ENCODE measurements at regions not wholly inside any gene's neighbourhood (a gene's known extent, or its start where the extent isn't known, plus 50 kb on each side); places are given as distances from the start of the nearest gene placed in this dataset.
"Not testable (repeated sequence)": the region's sequence is repeated elsewhere in the genome, so short reads cannot be mapped to it uniquely, and the experiment has no call there.

DNA sequence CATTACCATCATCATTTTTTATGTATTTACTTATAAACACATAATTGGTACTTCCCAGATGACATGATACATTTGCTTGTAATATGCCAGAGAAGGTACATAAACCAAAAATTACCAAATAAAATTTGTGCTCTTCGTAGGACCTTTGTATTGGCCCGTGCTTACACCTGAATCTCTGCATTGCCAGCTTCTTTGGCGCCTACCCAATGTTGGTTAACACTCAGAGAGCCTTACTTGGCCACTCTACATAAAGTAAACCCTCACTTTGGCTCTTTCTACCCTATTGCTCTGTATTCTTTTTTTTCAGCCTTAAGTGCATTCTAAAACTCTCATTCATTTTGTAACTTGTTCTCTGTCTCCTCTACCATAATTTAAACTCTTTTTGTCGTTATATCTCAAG, 148.1 kb upstream of the ZNF608 start:
- DNase-seq (ENCODE audit: low spot score), result no peak

DNA sequence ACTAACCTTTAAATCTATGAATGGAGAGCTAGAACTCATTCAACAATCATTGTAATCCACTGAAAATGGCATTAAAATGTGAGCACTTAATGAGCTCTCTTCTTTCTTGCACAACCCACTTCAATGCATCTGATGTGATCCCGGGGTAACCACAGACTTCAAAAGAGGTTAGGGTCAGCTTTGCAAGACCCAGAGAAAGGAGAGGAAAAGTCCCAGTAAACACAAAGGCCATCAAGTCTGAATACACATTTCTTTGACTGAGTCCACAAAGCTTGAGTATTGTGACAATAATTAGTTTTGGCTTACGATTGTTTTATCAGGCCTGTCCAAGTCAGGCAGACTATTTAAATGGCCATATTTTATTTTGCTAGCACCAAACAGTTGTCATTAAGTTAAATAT, 148.8 kb upstream of the ZNF608 start:
- DNase-seq (ENCODE audit: low spot score), result no peak

DNA sequence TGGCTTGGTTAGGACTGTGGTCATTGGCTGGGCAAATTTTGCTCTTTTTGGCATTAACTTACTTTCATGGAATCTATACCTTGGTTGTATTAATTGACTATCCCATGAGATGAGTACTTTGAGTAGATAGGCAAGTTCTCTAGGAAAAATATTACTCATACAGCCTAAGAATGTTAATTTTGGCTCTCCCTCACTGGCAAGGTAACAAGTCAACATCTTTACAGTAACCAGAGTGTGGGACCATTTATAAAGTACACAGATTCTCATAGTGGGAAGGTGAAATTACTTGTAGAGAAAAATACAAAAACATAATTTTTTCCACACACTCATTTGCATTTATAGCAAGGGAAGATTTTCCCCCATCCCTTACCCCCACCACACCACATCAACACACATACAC, 154.6 kb upstream of the ZNF608 start:
- DNase-seq (ENCODE audit: low spot score), result no peak

DNA sequence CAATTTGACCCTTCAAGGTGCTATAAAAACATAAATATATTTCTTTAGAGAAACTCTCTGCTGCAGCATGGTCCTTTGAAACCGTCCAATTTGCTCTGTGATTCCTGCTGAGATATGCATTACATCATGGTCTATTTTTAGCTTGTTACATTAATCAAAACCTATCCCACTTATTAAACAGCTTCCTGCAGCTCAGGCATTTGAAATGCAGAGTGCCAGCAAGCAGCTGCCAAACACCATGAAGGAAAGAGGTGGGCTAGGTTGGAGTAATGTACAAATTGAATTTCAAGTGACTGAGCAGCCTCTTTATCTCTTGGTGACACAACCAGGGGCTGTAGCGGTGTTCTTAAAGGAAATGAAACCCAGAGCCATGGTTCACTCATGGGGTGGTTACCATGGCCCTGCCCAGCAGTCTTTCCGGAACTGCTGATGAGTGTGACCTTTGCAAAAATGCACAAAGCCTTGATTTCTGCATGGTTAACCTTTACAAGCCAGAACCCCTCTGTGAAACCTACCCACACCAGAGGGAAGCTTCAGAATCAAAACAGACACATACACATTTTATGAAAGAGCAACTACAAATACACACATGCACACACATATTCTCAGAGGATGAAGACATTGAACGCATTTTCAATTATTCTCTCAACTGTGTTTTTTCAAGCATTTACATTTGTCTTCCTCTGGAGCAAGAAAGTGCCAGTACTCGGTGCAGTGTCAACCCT, 155.8 kb upstream of the ZNF608 start:
- DNase-seq (ENCODE audit: low spot score), result no peak

DNA sequence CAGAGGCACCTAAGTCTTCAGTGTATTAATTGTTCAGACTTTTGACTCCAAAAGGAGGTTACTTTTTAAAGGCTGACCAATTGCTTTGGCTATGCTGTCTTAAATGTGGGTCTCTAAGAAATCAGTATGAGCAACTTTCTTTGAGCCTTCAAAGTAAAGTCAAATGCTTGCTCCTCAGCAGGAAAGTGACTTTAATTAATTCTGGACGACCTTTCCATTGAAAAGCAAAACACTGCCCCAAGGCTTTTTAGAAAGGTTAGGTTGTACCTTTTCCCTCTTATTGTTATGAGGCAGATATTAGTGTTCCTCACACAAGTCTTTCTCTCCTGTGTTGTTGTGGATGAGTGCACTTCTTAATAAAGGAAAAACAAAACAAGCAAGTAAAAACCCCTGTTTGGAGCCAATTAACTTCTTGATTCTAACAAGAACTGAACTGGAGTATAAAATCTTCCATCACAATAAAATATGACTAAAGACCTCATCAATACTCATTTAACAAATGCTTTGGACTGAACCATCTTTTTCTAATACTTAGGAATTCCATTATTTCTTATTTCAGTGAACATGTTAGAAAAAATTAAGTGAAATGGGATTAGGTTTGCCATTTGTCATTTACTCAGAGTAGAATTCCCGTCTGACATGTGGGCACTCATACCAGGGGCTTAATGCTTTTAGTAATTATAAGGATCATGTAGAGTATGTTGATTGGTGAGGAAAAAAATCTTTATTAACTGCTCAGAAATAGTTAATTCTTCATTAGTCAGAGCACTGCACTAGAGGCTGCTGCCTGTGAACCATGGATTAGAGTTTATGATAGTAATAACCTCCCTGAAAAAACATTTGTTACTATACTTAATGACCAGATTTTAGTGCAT, 159.1 kb upstream of the ZNF608 start:
- no peak for DNase-seq (ENCODE audit: low spot score)

DNA sequence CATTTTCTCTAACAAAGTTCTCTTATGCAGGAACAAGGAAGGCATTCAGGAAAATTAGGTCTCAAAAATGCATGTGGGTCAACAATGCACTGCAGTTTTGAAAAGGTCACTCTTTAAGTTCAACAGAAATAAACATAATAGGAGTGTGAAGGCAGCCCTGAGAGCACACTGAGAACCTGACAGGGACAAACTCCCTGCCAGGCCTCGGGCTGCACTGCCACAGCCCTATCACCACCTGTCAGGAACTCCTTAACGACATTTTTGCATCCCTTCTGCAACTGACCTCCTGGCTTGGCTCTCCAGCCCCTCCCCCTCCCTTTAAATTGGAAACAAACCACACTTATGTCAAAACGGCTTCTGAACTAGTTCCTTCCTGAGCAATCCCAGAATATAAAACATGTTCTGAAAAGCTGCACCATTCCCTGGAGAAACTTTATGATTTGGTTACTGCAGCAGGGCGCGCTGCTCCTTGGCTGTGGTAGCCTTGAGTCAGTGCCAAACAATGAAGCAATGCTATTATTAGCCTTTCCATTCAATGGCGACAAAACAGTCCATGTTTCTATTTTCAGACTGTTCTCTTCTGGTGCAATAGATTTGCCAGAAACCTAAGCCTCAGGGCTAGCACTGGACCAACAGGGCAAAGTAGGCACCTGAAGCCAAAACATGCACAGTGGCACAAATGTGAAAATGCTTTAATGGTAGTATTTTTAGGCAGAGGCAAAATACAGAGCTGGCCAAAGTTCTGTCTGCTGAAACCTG, 160.1 kb upstream of the ZNF608 start:
- no peak for DNase-seq (ENCODE audit: low spot score)

DNA sequence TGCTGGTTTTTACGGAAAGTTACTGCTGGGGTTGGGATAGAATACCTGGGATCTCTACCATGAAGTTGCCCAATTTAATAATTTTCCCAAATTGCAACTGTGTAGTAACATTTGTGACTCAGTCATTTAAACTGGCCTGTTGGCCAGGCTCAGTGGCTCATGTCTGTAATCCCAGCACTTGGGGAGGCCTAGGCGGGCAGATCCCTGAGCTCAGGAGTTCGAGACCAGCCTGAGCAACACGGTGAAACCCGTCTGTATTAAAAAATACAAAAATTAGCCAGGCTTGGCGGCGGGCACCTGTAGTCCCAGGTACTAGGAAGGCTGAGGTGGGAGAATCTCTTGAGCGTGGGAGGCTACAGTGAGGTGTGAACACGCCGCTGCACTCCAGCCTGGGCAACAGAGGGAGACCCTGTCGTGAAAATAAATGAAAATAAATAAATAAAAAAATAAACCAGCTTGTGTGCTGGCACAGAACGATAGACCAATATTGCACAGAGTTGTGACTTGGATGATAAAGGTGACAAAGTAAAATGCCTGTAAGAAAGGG, 160.7 kb upstream of the ZNF608 start:
- no peak for DNase-seq (ENCODE audit: low spot score)

DNA sequence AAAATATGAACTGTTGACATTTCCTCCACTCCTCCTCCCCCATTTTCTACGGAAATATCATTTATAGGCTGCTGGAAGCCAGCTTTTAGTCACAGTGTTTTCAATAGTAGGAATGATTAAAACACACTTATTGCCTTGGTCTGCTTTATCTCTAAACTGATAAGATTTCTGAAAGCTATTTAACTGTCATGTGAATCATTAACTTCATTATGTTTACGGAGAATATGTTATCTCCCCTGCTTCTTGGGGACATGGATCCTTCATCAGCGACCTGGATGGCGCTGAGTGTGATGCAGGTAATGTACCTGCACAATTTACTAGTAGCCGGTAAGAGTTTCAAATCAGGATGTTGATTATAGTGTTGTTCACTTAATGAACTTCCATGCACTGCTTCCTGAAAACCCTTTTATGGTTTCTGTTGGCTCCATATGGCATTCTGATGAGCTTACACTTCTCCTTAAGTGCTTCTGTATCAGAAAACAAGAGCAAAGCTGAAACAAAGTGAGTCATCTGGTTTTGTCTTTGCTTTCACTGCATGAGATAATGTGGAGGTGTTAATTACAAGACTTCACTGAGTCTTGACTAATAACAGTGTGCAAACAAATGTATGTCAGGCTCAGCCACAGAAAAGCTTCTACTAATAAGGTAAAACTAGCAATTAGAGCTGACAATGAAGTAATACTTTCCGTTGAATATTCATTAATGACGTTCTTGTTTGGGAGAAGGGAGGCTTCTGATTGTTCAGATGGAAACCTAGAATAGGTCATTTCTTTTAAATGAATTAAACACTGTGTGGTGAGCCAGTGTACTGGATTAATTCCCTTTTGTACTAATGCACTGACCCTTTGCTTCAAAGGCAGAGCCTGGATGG, 162.4 kb upstream of the ZNF608 start:
- no peak for DNase-seq (ENCODE audit: low spot score)

DNA sequence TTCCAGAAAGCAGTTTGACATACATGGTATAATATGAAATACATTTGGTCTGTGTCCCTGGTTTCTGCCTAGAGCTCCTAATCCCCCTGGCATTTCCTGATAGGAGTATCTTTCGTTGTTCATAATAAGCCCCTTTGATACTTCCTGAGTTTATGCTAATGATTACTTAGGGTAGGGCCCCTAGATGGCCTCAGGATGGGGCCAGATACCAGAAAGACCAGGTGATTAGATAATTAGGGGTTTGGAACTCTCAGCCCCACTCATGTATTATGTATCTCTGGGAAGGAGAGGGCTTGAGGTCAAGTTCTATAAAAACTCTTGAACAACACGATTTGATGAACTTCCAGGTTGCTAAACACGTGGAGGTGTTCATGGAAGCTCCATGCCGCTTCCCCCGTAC, 163.3 kb upstream of the ZNF608 start:
- no peak for DNase-seq (ENCODE audit: low spot score)

DNA sequence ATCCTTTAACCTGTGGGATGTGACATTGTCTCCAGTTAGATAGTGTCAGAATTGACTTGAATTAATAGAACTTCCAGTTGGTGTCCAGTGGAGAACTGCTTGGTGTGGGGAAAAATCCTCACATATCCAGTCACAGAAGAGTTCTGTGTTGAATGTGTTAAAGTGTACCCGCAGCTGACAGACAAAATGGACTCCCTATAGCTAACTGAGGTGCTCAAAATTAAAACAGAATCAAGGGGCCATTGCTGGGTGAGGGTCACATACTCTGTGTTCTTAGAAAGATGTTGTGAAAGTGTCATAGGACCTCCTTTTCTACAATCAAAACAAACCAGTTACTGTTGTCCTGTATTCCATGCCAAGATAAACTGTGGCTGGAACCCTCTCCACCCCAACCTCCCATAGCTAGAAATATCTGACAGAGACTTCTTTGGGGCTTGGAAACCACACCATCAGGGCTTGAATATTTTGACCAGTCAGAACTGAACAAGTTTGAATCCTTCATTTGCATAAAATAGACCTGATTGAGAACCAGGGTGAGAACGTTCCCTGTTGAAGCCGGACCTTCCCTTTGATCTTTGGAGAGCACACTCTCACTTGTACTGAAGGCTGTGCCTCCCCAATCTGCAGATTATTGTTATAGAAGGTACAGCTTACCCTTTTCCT, 164.0 kb upstream of the ZNF608 start:
- DNase-seq (ENCODE audit: low spot score), result no peak

DNA sequence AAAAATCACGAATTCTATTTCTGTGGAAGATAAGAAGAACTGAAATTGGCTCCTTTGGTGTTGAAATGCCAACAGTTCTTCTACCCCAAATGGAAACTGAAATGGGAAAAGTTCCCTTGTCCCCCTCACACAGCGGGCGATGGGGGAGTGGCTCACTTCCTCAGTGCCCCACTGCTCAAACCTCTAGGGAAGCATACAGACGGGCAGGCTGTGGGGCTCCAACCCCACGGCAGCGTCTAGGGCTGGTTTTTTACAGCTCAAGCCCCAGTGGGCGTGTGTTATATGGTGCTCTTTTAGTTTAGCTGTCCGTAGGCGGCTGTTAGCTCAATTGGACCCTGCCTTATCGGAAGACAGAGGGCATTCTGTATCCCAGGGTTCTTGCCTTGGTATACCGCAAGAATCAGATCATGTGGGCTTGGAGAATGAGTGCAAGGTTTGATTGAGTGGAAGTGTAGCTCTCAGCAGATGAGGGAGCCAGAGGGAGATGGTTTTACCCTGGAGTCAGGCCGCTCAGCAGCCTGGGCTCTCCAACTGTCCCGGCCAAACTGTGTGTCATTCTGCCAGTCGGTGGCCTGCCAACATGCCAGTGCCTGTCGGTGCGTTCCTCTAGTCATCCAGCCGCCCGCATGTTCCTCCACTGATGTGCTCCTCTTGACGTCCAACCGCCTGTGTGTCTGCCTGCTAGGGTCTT, 166.3 kb upstream of the ZNF608 start:
- no peak for DNase-seq (ENCODE audit: low spot score)

DNA sequence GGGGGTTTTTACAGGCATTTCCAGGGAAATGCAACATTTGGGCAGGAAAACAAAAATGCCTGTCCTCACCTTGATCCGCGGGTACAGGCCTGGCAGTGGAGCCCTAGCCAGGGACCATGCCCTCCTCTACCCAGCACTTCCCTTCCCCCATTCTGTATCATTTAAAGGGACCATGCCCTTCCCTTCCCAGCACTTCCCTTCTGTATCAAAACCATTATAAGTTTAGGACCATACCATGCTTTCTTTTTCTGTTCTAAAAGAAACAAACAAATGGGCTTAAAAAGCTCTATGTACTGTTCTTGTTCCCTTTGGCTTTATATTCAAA, 166.9 kb upstream of the ZNF608 start:
- no peak for DNase-seq (ENCODE audit: low spot score)

DNA sequence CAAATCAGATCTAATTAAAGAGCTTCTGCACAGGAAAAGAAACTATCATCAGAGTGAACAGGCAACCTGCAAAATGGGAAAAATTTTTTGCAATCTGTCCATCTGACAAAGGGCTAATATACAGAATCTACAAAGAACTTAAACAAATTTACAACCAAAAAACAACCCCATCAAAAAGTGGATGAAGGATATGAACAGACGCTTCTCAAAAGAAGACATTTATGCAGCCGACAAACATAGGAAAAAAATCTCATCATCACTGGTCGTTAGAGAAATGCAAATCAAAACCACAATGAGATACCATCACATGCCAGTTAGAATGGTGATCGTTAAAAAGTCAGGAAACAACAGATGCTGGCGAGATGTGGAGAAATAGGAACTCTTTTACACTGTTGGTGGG, 169.9 kb upstream of the ZNF608 start:
- DNase-seq (ENCODE audit: low spot score), result not testable (repeated sequence)

DNA sequence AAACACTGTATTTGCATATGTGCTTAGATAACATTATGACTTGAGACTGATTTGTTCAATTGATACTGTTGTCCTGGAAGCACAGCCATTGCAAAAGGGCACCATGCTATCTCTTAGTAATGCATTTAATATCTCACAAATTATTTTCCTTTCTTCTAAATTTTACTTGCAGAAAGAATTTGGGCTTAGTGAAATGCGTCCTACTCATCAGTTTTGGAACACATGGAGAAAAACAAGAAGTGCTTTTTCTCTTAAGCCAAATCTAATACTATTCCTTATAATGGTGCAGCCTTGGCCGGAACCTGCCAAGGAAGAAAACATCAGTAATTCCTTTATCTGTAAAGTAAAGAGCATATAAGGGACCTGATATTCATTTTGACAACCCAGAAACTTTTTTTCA, 172.2 kb upstream of the ZNF608 start:
- DNase-seq (ENCODE audit: low spot score), result no peak

DNA sequence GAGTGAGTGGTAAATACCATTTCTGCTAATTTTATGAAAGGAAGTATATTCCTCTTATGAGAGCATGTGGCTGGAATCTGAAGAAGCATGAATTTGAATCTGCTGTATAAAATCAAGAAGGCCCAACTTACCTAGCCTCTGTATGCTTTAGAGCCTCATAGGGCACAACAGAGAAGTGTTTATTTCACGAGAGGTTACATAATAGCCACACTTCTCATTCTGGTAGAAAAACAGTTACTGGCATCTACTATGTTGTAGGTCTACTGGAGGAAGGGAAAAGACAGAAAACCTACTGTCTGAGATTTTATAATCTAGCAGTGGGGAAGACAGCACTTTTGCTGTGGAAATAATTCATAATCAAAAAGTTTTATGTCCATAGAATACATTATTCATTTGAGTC, 172.6 kb upstream of the ZNF608 start:
- no peak for DNase-seq (ENCODE audit: low spot score)

DNA sequence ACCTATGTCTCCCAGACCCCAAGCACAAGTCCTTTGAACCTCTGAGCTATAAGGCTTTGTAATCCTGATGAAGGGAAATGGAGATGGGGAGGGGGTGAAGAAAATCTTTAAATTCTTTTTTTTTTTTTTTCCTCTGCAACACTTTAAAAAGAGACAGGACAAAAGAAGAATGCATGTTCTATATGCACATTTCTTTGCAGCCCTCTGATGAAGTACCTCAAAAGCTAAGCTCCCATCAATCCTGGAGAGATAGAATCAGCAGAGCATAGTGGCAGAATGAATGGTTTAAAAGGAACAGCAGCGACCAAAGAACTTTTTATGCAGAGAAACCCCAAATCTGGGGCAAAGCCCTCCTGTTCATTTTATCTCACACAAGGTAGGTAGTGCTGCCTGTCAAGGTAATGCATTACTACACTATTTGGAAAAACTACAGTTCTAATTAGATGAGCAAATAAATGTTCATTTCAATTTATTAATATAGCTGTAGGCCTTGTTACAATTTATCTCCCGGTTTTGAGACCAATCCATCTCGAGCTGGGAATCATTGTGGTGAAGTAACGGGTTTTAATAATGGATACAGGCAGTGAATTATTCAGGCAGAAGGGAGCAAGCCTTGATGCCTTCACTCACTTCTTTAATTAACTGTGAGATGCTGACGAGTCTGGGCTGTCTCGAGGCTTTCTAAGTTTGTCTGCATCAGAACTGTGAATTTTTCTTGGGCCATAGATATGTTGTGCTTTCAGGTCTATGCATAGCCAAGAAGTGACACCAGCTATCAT, 173.5 kb upstream of the ZNF608 start:
- DNase-seq (ENCODE audit: low spot score), result no peak

DNA sequence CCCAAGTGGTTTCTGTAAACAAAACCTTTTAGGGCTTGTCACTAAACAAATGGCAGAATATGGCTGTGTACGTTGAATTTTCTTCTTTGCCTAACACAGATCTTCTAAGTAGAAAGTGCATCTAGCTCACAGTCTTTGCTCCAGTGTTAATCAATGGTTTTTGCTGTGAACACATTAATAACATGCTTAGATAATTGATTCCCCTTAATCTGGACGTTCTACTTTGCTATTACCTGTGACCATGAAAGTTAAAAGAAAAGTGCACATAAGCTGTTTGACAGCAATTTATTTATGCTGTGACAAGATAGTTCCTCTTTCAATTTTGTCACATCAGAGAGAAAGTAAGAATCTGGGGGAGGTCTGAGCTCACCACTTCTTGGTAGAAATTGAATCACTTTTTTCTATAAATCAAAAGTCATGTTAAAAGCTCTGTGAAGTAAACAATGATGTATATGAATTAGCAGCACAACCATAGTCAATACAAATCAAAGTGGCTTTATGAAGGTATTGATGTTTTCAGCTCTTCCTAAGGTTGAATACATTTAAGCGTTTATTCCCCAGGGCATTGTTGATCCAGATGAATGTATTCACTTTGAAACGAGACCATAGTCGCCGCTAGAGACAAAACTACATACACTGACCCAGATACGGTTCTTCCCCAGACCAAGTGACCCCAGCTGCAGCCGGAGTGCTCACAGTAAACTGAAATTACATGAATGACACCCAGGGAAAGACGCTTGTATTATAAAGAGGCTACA, 174.6 kb upstream of the ZNF608 start:
- no peak for DNase-seq (ENCODE audit: low spot score)

DNA sequence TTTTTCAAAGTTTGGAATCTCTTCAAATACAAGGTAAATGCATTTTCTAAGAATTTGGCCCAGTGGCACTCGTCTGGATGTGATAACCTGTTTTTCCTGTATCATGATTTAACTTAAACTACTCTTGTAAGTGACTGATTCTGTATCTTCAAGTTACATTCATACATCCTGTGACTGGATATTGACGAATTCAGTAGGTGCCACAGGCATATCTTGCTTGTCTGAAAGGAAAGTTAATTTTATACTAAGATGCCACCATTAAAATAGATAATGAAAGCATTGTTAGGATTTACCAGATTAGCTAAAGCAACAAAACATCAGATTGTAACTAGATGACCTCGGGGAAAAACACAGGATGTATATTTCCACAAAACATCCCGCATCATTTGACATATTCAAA, 175.3 kb upstream of the ZNF608 start:
- no peak for DNase-seq (ENCODE audit: low spot score)
